ENCODE measurements at regions not wholly inside any gene's neighbourhood (a gene's known extent, or its start where the extent isn't known, plus 50 kb on each side); places are given as distances from the start of the nearest gene placed in this dataset.

DNA sequence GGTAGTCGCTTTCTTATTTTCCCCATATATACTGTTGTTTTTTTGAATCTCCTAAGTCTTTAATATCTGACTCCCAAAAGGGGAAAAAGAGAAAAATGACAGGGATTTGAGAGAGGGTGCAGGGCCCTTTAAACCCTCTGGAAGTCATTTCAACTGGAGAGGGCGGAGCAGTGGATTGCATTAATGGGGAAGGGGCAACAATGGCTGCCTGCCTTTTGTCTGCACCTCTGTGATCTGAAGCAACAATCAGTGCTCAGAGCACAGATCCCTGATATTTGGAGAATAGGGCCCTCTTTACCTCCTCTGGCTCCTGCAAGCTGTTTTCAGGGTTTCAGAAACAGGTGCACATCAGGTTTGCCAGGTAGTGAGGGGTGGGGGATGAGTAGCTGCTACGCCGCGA is 1458.3 kb upstream of the TENM3 start:
- Histone ChIP-seq H3K27me3 (no peaks in the 10 kb centered on the region), H3K36me3 (no peaks in the 10 kb centered on the region), H3K27ac (no peak overlapping the region), H3K4me1 (no peaks in the 10 kb centered on the region), H3K9me3 (peaks cover 0 to 2% (median 0%) of the 10 kb centered on the region in 3 donors), H3K4me3 (no peak overlapping the region)
- in situ Hi-C loops (cut with MboI; ENCODE audit: low sequenced_read_pairs in 4 of 4) = no loop called here
- no peak for TF ChIP-seq POLR2A (IDR thresholded peaks at IDR 0.05)
- TF ChIP-seq, protein P1, sequence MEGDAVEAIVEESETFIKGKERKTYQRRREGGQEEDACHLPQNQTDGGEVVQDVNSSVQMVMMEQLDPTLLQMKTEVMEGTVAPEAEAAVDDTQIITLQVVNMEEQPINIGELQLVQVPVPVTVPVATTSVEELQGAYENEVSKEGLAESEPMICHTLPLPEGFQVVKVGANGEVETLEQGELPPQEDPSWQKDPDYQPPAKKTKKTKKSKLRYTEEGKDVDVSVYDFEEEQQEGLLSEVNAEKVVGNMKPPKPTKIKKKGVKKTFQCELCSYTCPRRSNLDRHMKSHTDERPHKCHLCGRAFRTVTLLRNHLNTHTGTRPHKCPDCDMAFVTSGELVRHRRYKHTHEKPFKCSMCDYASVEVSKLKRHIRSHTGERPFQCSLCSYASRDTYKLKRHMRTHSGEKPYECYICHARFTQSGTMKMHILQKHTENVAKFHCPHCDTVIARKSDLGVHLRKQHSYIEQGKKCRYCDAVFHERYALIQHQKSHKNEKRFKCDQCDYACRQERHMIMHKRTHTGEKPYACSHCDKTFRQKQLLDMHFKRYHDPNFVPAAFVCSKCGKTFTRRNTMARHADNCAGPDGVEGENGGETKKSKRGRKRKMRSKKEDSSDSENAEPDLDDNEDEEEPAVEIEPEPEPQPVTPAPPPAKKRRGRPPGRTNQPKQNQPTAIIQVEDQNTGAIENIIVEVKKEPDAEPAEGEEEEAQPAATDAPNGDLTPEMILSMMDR (IDR thresholded peaks at IDR 0.05 in 4 of 5, conservative IDR thresholded peaks at IDR 0.05 in 1 of 5) = no peak
- DNase-seq (no peak), ATAC-seq (no peak)
- intact Hi-C loops (cut with DNase I; ENCODE audit: low total_unique reads) = no loop called here

DNA sequence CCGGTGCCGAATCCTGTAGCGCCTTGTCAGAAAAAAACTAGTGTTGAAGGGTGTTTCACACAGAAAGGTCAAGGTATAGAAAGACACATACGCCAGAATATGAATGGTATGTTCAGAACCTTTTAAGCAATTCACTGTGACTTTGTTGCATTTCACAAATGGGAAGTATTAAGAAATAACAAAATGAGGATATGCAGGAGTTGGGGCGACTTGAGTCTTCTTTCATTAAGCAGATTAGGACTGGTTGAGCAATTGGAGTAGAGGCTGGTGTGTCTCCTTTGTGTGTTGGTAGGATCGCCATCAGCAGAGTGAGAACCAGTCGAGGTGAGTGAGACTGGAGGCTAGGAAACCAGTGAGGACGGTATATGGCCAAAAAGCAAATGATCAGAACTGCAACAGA is 1454.5 kb upstream of the TENM3 start:
- in situ Hi-C loops (cut with MboI; ENCODE audit: low sequenced_read_pairs in 4 of 4) = no loop called here
- Histone ChIP-seq H3K9me3 (no peaks in the 10 kb centered on the region), H3K27ac (no peak overlapping the region), H3K27me3 (no peaks in the 10 kb centered on the region), H3K4me3 (no peak overlapping the region), H3K4me1 (no peaks in the 10 kb centered on the region), H3K36me3 (no peaks in the 10 kb centered on the region)
- TF ChIP-seq, protein P1 (IDR thresholded peaks at IDR 0.05 in 4 of 5, conservative IDR thresholded peaks at IDR 0.05 in 1 of 5) = no peak
- no peak for TF ChIP-seq POLR2A (IDR thresholded peaks at IDR 0.05)
- no peak for ATAC-seq
- intact Hi-C loops (cut with DNase I; ENCODE audit: low total_unique reads) = no loop called here
- no peak for DNase-seq

DNA sequence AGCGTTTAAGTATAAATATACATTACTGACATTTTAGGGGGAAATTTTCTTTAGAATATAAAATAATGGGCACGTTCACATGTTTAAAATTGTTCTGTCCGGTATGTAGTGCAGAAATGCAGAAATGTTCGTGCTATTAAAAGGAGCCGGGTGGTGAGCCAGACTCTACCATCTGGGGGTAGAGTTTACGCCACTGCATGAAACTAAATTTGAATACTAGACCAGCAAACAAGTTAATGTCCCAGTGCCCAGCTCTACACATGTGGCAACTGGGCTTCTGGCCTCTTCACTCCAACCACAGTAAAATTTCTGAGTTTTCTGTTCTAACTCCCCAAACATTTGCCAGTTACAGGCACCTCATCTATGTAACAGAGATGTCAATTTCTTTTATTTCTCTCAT is 1453.3 kb upstream of the TENM3 start:
- no peak overlapping the region for H3K4me3 ChIP-seq
- H3K9me3 ChIP-seq = no peaks in the 10 kb centered on the region
- H3K4me1 ChIP-seq = no peaks in the 10 kb centered on the region
- TF ChIP-seq, protein P1 (IDR thresholded peaks at IDR 0.05 in 4 of 5, conservative IDR thresholded peaks at IDR 0.05 in 1 of 5) = no peak
- no peak for TF ChIP-seq POLR2A (IDR thresholded peaks at IDR 0.05)
- in situ Hi-C loops (cut with MboI; ENCODE audit: low sequenced_read_pairs in 4 of 4) (no loop called here), intact Hi-C loops (cut with DNase I; ENCODE audit: low total_unique reads) (no loop called here)
- no peak overlapping the region for H3K27ac ChIP-seq
- ATAC-seq = no peak
- no peaks in the 10 kb centered on the region for H3K36me3 ChIP-seq
- DNase-seq = no peak
- H3K27me3 ChIP-seq = no peaks in the 10 kb centered on the region

DNA sequence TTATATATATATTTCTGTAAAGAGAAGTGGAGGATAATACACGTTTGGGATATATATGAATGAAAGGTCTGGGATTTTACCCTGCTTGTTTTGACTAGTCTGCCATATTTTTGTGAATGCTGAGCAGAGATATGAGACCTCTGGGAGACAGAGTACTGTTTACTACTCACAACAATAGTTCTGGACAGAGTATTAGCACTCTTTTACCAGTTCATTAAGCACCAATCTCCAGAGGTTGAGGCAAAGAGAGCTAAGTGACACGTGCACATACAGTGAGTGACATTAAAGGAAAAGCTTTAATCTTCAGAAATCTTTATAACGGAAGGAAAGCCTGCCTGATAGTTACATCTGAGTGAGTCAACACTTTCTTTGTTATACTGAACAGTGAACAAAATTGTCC is 1452.7 kb upstream of the TENM3 start:
- no peak overlapping the region for H3K27ac ChIP-seq
- ATAC-seq (no peak), DNase-seq (no peak)
- H3K4me3 ChIP-seq = no peak overlapping the region
- H3K4me1 ChIP-seq = no peaks in the 10 kb centered on the region
- no peaks in the 10 kb centered on the region for H3K27me3 ChIP-seq
- no peaks in the 10 kb centered on the region for H3K36me3 ChIP-seq
- no peak for TF ChIP-seq POLR2A (IDR thresholded peaks at IDR 0.05)
- H3K9me3 ChIP-seq = no peaks in the 10 kb centered on the region
- in situ Hi-C loops (cut with MboI; ENCODE audit: low sequenced_read_pairs in 4 of 4) = no loop called here
- intact Hi-C loops (cut with DNase I; ENCODE audit: low total_unique reads) = no loop called here

DNA sequence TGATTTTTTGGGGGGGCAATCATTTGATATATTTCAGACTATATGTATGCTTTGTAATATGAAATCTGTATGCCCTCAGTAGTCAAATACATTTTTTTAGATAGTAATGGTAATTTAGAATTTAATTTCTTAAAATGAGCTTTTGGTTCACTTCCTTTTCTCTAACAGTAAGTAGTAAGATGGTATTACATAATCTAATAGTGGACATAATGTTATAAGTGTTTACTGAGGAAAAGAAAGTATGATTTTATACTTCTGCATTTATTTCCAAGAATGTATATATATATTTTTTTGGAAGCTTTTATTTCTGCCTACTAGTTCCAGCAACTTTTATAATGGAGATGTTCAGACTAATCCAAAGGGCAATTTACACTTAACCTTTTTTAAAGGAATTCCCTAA is 1450.7 kb upstream of the TENM3 start:
- no peaks in the 10 kb centered on the region for H3K27me3 ChIP-seq
- ATAC-seq (no peak), DNase-seq (no peak)
- no peaks in the 10 kb centered on the region for H3K36me3 ChIP-seq
- H3K4me3 ChIP-seq = no peak overlapping the region
- H3K9me3 ChIP-seq = no peaks in the 10 kb centered on the region
- in situ Hi-C loops (cut with MboI; ENCODE audit: low sequenced_read_pairs in 4 of 4) (no loop called here), intact Hi-C loops (cut with DNase I; ENCODE audit: low total_unique reads) (no loop called here)
- TF ChIP-seq POLR2A (IDR thresholded peaks at IDR 0.05) = no peak
- TF ChIP-seq, protein P1 (IDR thresholded peaks at IDR 0.05 in 4 of 5, conservative IDR thresholded peaks at IDR 0.05 in 1 of 5) = no peak
- H3K4me1 ChIP-seq = no peaks in the 10 kb centered on the region
- no peak overlapping the region for H3K27ac ChIP-seq

Measured in gastrocnemius medialis (tissue), 4 donors.